Neural progenitor cell (in vitro differentiated cells): ENCODE measurements at regions not wholly inside any gene's neighbourhood (a gene's known extent, or its start where the extent isn't known, plus 50 kb on each side); places are given as distances from the start of the nearest gene placed in this dataset.

Experiments
- DNase-seq: peaks from one replicate; pipeline ENCODE4 v3.0.0-alpha.2; 2016; ENCODE audit warnings: low spot score
- H2AFZ ChIP-seq: fragments of 200-600 bp; sonication (generic); replicated peaks from 2 replicates; pipeline ENCODE4 v1.6.1; 2016; ENCODE audit warnings: antibody characterized with exemption
- H3F3A ChIP-seq: fragments of 200-600 bp; sonication (generic); 2 replicates; pipeline ENCODE4 v1.6.1; 2016; ENCODE audit warnings: antibody characterized with exemption, low read depth
- H3K27ac ChIP-seq: fragments of 200-600 bp; sonication (generic); 2 replicates; pipeline ENCODE4 v1.5.1; 2016; ENCODE audit warnings: mild to moderate bottlenecking
- H3K27me3 ChIP-seq: fragments of 200-600 bp; sonication (generic); 2 replicates; pipeline ENCODE4 v1.6.1; 2016; ENCODE audit warnings: mild to moderate bottlenecking, moderate library complexity
- H3K36me3 ChIP-seq: fragments of 200-600 bp; sonication (generic); 2 replicates; pipeline ENCODE4 v1.5.1; 2016
- H3K4me1 ChIP-seq: fragments of 200-600 bp; sonication (generic); 2 replicates; pipeline ENCODE4 v1.6.1; 2016; ENCODE audit warnings: mixed run types
- H3K4me2 ChIP-seq: fragments of 200-600 bp; sonication (generic); 2 replicates; pipeline ENCODE4 v1.6.1; 2016
- H3K4me3 ChIP-seq: fragments of 200-600 bp; sonication (generic); 2 replicates; pipeline ENCODE4 v1.5.1; 2016
- H3K79me2 ChIP-seq: fragments of 200-600 bp; sonication (generic); 2 replicates; pipeline ENCODE4 v1.6.1; 2016; ENCODE audit warnings: low read depth
- H3K9ac ChIP-seq: fragments of 200-600 bp; sonication (generic); 2 replicates; pipeline ENCODE4 v1.6.1; 2016
- H3K9me3 ChIP-seq: fragments of 200-600 bp; sonication (generic); 2 replicates; pipeline ENCODE4 v1.5.1; 2016; ENCODE audit warnings: low read depth
- H4K20me1 ChIP-seq: fragments of 200-600 bp; sonication (generic); 2 replicates; pipeline ENCODE4 v1.6.1; 2016; ENCODE audit warnings: low read depth
- H3K27ac Mint-ChIP-seq: 3 replicates; pipeline ENCODE4 v1.8.0; 2021; ENCODE audit warnings: mixed read lengths
- H3K27me3 Mint-ChIP-seq: 2 replicates; pipeline ENCODE4 v1.8.0; 2022; ENCODE audit warnings: low read depth, mild to moderate bottlenecking, inconsistent platforms, moderate library complexity, mixed read lengths; ENCODE audit not compliant: insufficient read depth
- H3K36me3 Mint-ChIP-seq: 3 replicates; pipeline ENCODE4 v1.8.0; 2021; ENCODE audit warnings: mixed read lengths
- H3K4me1 Mint-ChIP-seq: 3 replicates; pipeline ENCODE4 v1.8.0; 2021; ENCODE audit warnings: mixed read lengths
- H3K4me3 Mint-ChIP-seq: 3 replicates; pipeline ENCODE4 v1.8.0; 2021; ENCODE audit warnings: mild to moderate bottlenecking, moderate library complexity, mixed read lengths
- H3K9me3 Mint-ChIP-seq: 3 replicates; pipeline ENCODE4 v1.8.0; 2020; ENCODE audit warnings: mixed read lengths
- CTCF ChIP-seq: fragments of 200-600 bp; sonication (generic); IDR thresholded peaks from 2 replicates; pipeline ENCODE4 v1.5.1; 2017; ENCODE audit warnings: antibody characterized with exemption, mild to moderate bottlenecking
- EZH2 ChIP-seq: fragments of 200-600 bp; sonication (generic); IDR thresholded peaks from 2 replicates; pipeline ENCODE4 v1.6.1; 2017; ENCODE audit warnings: antibody characterized with exemption, mild to moderate bottlenecking, moderate library complexity
- EZH2phosphoT487 ChIP-seq: fragments of 200-600 bp; sonication (generic); IDR thresholded peaks from 2 replicates; pipeline ENCODE4 v1.6.1; 2017; ENCODE audit warnings: antibody characterized with exemption

GRCh38 chr13:22312405-22312803 is 641.5 kb downstream of the FGF9 start:
- no peak for TF ChIP-seq EZH2phosphoT487
- TF ChIP-seq CTCF, result no peak
- TF ChIP-seq EZH2, result no peak
- H3K4me3 Mint-ChIP-seq, result no peak overlapping the region
- DNase-seq, result no peak
- Histone ChIP-seq H3F3A (no peaks in the 10 kb centered on the region), H3K4me3 (no peak overlapping the region), H3K27ac (no peak overlapping the region), H3K9ac (no peak overlapping the region), H3K79me2 (no peaks in the 10 kb centered on the region), H2AFZ (no peak overlapping the region), H3K36me3 (no peaks in the 10 kb centered on the region), H3K4me2 (no peak overlapping the region), H3K27me3 (no peaks in the 10 kb centered on the region), H3K4me1 (peaks cover 3% of the 10 kb centered on the region), H4K20me1 (no peaks in the 10 kb centered on the region), H3K9me3 (no peaks in the 10 kb centered on the region)
- no peak overlapping the region for H3K27ac Mint-ChIP-seq
- H3K4me1 Mint-ChIP-seq, result no peaks in the 10 kb centered on the region
- peaks cover 15% of the 10 kb centered on the region for H3K9me3 Mint-ChIP-seq
- H3K36me3 Mint-ChIP-seq, result no peaks in the 10 kb centered on the region
- H3K27me3 Mint-ChIP-seq, result no peaks in the 10 kb centered on the region

- H3K9ac ChIP-seq, result no peak overlapping the region
- H3K4me1 ChIP-seq, result peaks cover 16% of the 10 kb centered on the region
- H3F3A ChIP-seq, result peaks cover 8% of the 10 kb centered on the region
- H3K36me3 ChIP-seq, result no peaks in the 10 kb centered on the region
- DNase-seq, result no peak
- no peak overlapping the region for H2AFZ ChIP-seq
- no peaks in the 10 kb centered on the region for H4K20me1 ChIP-seq
- Mint-ChIP-seq H3K4me1 (peaks cover 9% of the 10 kb centered on the region), H3K4me3 (no peak overlapping the region), H3K27ac (no peak overlapping the region), H3K9me3 (peaks cover 11% of the 10 kb centered on the region), H3K27me3 (no peaks in the 10 kb centered on the region), H3K36me3 (no peaks in the 10 kb centered on the region)
- no peak overlapping the region for H3K4me2 ChIP-seq
- H3K4me3 ChIP-seq, result no peak overlapping the region
- no peak overlapping the region for H3K27ac ChIP-seq
- H3K79me2 ChIP-seq, result no peaks in the 10 kb centered on the region
- no peaks in the 10 kb centered on the region for H3K9me3 ChIP-seq
- TF ChIP-seq EZH2 (no peak), EZH2phosphoT487 (no peak), CTCF (no peak)
- no peaks in the 10 kb centered on the region for H3K27me3 ChIP-seq
Measured at GRCh38 chr13:22316494-22317025, 645.7 kb downstream of the FGF9 start.

GRCh38 chr13:22320991-22321390 is 650.1 kb downstream of the FGF9 start:
- no peak for TF ChIP-seq EZH2
- no peak for TF ChIP-seq EZH2phosphoT487
- TF ChIP-seq CTCF, result no peak
- Histone ChIP-seq H3K9me3 (no peaks in the 10 kb centered on the region), H3K27me3 (no peaks in the 10 kb centered on the region), H4K20me1 (no peaks in the 10 kb centered on the region), H3K36me3 (no peaks in the 10 kb centered on the region), H3K4me1 (peaks cover 16% of the 10 kb centered on the region), H2AFZ (no peak overlapping the region), H3F3A (peaks cover 8% of the 10 kb centered on the region), H3K4me2 (no peak overlapping the region), H3K4me3 (no peak overlapping the region), H3K79me2 (no peaks in the 10 kb centered on the region), H3K9ac (no peak overlapping the region), H3K27ac (no peak overlapping the region)
- no peak for DNase-seq
- Mint-ChIP-seq H3K4me1 (peaks cover 9% of the 10 kb centered on the region), H3K27me3 (peaks cover 4% of the 10 kb centered on the region), H3K9me3 (no peaks in the 10 kb centered on the region), H3K4me3 (no peak overlapping the region), H3K27ac (no peak overlapping the region), H3K36me3 (no peaks in the 10 kb centered on the region)
